Panc1 (cell line): ENCODE measurements at regions not wholly inside any gene's neighbourhood (a gene's known extent, or its start where the extent isn't known, plus 50 kb on each side); places are given as distances from the start of the nearest gene placed in this dataset.

Experiments used
- POLR2AphosphoS5 ChIP-seq: IDR thresholded peaks from 2 replicates; pipeline ENCODE4 v1.6.1; 2012; ENCODE audit warnings: mild to moderate bottlenecking, low read depth, low read length, moderate library complexity
- TF ChIP-seq, protein P1 (sequence below): fragments of 450-650 bp; IDR thresholded peaks from 2 replicates; pipeline ENCODE4 v1.5.1; 2017; ENCODE audit warnings: mild to moderate bottlenecking
- TF ChIP-seq, protein P2 (sequence below), 2 experiments: IDR thresholded peaks; 2 replicates each; pipeline ENCODE4 v1.6.1; 2011 to 2012; ENCODE audit warnings: low read depth in 2 of 2, control low read depth in 1 of 2, low read length in 1 of 2, mild to moderate bottlenecking in 1 of 2, moderate library complexity in 1 of 2; ENCODE audit not compliant: insufficient read depth in 1 of 2

DNA sequence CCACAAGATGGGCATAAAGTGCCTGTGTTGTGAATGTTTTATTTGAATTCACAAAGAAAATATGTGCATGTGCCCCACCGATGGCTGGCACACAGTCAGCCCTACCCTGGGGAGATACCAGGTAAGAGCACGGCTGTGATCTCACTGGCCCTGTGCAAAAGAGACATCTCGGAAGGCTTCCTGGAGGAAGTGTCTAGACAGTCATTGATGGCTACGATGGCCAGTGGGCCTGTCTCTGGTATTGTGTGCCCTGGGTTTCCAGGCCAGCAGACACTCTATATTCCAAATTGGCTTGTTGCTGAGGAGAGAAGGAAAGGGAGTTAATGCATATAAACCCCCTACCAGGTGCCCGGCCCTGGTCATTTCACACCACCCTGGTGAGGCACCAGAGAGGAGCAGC is 211.7 kb downstream of the GLI2 start:
- TF ChIP-seq, protein P1, sequence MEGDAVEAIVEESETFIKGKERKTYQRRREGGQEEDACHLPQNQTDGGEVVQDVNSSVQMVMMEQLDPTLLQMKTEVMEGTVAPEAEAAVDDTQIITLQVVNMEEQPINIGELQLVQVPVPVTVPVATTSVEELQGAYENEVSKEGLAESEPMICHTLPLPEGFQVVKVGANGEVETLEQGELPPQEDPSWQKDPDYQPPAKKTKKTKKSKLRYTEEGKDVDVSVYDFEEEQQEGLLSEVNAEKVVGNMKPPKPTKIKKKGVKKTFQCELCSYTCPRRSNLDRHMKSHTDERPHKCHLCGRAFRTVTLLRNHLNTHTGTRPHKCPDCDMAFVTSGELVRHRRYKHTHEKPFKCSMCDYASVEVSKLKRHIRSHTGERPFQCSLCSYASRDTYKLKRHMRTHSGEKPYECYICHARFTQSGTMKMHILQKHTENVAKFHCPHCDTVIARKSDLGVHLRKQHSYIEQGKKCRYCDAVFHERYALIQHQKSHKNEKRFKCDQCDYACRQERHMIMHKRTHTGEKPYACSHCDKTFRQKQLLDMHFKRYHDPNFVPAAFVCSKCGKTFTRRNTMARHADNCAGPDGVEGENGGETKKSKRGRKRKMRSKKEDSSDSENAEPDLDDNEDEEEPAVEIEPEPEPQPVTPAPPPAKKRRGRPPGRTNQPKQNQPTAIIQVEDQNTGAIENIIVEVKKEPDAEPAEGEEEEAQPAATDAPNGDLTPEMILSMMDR = no peak
- TF ChIP-seq, protein P2, sequence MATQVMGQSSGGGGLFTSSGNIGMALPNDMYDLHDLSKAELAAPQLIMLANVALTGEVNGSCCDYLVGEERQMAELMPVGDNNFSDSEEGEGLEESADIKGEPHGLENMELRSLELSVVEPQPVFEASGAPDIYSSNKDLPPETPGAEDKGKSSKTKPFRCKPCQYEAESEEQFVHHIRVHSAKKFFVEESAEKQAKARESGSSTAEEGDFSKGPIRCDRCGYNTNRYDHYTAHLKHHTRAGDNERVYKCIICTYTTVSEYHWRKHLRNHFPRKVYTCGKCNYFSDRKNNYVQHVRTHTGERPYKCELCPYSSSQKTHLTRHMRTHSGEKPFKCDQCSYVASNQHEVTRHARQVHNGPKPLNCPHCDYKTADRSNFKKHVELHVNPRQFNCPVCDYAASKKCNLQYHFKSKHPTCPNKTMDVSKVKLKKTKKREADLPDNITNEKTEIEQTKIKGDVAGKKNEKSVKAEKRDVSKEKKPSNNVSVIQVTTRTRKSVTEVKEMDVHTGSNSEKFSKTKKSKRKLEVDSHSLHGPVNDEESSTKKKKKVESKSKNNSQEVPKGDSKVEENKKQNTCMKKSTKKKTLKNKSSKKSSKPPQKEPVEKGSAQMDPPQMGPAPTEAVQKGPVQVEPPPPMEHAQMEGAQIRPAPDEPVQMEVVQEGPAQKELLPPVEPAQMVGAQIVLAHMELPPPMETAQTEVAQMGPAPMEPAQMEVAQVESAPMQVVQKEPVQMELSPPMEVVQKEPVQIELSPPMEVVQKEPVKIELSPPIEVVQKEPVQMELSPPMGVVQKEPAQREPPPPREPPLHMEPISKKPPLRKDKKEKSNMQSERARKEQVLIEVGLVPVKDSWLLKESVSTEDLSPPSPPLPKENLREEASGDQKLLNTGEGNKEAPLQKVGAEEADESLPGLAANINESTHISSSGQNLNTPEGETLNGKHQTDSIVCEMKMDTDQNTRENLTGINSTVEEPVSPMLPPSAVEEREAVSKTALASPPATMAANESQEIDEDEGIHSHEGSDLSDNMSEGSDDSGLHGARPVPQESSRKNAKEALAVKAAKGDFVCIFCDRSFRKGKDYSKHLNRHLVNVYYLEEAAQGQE (IDR thresholded peaks at IDR 0.05; ENCODE audit: insufficient read depth in 1 of 2, low read depth in 2 of 2, low read length in 1 of 2) = no peak
- TF ChIP-seq POLR2AphosphoS5 = no peak
